ENCODE measurements at regions not wholly inside any gene's neighbourhood (a gene's known extent, or its start where the extent isn't known, plus 50 kb on each side); places are given as distances from the start of the nearest gene placed in this dataset.

GRCh38 chrX:68898598-68898997, 69.8 kb downstream of the EFNB1 start:
- no peak for TF ChIP-seq POLR2A (IDR thresholded peaks at IDR 0.05)
- TF ChIP-seq CTCF (IDR thresholded peaks at IDR 0.05), result no peak
